ENCODE measurements at regions not wholly inside any gene's neighbourhood (a gene's known extent, or its start where the extent isn't known, plus 50 kb on each side); places are given as distances from the start of the nearest gene placed in this dataset.
"Not testable (repeated sequence)": the region's sequence is repeated elsewhere in the genome, so short reads cannot be mapped to it uniquely, and the experiment has no call there.

DNA sequence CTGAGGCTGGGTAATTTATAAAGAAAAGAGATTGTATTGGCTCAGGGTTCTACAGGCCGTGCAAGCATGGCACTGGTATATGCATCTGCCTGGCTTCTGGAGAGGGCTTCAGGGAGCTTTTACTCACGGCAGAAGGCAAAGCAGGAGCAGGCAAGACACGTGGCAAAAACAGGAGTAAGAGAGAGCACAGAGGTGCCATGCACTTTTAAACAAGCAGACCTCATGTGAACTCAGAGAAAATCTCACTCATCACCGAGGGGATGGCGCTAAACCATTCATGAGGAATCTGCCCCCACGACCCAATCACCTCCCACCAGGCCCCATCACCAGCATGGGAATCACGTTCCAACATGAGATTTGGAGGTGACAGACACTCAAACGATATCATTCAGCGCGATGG is 400.7 kb upstream of the RUNX1 start:
- DNase-seq: no peak

DNA sequence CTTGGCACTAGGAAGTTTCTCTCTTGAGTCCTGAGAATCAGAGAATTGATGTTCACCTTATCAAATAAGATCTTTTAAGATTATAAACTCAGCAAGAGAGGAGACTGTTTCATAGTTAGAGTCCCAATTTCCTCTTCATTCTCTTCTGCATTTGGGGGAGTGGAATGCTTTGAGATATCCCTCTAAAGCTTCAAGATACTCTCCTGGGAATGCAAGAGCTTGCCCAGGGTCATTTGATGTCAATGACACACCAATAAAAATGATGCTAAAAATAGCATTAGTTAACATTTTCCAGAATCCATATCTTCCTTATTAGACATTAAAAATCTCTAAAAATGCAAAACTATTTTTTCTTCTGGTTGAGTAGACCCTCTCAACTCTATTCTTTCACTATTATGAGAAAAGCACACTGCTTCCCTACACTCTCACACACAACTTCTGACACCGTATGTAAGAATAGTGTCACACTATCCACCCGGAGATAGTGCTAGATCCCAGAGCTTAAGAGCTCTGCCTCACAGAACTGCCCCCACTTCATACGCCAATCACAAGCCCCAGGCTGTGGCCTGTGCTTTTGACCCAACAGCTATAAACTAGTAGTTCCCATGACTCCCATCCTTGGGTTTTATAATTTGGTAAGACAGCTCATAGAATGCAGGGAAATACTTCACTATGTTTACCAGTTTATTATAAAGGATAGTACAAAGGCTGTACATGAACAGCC is 399.9 kb upstream of the RUNX1 start:
- DNase-seq: no peak

DNA sequence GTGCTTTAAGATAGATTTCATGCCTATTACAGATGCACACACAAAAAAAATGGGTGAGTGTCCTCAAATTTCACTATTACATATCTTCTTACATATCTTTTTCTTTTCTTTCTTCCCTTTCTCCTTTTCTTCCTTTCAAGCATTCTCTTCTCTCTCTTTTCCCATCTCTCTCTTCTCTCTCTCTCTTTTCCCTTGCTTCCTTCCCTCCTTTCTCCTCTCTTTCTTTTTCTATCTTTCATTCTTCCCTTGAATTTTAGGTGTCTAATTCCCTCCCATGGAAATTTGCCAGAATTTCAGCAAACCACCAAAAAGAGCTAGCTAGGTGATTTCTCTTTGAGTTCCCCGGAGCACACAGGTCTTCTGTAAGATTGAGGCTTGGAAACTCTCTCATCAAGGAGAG is 395.3 kb upstream of the RUNX1 start:
- no peak for DNase-seq

DNA sequence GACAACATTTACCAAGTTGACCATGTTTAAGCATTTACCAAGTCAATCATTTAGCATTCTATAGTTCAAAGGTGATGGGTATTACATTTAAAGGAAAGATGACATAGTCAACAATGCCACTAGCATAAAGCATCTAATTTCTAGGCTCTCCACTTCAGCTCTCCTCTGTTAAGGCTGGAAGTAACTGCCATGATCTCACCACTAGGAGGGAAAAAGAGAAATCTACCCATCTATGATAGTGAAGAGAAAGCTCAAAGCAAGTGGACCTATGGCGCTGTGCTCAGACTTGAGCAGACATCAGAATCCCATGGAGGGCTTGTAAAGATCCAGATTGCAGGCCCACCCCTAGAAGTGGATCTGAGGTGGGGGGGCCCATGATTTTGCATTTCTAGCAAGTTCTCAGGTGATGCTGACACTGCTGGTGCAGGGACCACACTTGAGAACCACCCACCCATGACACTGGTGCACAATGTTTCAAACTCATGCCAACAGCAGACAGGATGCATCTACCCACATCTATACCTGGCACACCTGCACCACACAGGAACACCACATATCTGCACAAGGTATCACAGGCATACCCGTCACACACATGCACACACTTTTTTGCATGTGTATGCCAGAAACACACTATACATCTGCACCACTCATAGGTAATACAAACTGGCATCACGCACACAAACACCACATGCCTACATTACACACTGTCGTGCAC is 392.9 kb upstream of the RUNX1 start:
- no peak for DNase-seq

DNA sequence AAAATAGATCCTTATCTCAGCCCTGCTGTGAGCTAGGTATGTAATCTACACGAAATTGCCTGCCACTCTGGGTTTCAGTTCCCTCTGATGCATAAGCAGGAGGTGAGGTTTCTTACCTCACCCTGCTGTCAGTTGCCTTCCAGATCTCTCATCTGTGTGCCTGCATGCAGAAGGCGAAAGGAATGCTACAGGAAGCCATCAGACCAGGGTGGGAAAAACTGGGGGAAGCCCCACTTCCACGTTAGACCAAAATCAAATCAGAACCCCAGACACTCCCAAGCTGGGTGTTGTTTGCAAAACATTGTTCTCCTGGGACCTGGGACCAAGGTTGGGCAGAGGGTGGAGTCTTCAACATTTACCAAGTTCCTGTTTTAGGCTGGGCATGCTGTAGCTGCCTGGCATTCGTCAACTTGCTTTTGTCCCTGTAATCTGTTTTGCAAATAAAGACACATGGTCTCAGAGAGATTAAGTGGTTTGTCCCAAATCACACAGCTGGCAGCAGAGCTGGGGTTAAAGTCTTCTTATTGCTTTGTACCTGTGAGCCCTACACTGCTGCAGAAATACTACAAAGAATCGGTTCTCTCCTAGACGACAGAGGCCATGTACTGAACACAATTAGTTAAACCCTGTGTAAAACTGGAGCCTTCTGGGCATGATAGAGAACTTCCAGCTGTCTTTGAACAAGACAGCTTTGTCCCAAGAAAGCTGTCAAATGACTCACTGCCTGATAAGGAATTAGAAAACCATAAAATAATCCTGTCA is 389.7 kb upstream of the RUNX1 start:
- no peak for DNase-seq

DNA sequence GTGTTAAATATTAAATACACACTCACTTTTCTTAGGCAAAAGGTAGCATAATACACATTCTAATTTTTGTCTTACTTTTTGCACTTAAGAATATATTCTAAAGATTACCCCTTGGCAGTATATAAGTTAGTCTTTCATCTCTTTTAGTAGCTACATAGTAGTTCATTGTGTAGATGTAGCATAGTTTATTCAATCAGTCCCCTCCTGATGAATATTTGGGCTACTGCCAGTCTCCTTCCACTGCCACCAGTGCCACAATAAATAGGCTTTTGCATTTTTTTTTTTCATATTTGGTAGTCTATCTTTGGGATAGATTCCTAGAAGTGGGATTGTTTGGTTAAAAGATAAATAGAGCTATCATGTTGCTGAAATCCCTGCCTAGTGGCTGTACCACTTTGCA is 388.8 kb upstream of the RUNX1 start:
- DNase-seq: no peak

DNA sequence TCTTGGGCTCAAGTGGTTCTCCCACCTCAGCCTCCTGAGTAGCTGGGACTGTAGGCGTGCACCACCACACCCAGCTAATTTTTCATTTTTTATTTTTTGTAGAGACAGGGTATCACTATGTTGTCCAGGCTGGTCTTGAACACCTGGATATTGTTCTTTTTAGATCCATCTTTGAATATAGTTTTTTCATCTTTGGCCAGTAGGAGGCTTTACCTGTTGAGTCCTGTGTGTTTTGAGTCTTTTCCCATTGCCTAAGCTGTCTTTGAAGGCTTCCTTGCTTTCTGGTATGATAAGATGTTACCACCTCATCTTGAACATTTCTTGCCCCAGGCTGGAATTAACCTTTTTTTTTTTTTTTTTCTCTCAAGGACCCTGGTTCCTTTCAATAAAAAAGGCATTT is 387.8 kb upstream of the RUNX1 start:
- DNase-seq: no peak

DNA sequence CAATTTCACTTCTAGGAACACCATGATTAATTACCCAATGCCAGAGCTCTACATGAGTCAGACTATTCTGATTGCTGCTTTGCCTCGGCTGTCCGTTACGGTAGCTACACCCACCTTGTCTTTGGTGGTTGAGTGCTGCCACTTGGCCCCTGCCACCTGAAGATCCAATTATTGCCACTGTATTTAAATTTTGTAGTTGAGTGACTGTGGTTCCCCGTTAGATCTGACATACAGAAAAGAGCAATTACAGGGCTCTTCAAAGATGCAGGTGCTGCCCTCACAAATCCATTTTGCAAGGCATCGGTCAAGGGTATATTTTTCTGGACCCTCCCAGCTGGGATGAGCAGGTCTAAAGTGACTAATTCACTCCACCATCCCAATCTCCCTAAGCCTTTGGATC is 383.5 kb upstream of the RUNX1 start:
- not testable (repeated sequence) for DNase-seq

DNA sequence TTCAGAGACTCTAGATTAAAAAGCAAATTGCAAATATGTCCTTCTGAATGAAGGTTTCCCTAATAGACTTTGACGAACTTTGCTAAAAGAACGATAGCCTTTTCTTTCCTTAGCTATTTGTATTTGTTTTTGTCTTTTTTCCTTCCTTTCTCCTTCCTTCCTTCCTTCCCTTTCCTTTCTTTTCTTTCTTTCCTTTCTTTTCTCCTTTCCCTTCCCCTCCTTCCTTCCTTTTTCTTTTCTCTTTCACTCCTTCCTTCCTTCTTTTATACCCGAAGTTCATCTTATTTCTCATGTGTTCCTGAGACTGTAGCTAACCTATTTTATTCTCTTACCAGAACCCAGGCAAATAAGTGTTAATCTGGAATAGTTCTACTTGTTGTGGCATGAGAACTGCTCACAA is 381.2 kb upstream of the RUNX1 start:
- DNase-seq: no peak

DNA sequence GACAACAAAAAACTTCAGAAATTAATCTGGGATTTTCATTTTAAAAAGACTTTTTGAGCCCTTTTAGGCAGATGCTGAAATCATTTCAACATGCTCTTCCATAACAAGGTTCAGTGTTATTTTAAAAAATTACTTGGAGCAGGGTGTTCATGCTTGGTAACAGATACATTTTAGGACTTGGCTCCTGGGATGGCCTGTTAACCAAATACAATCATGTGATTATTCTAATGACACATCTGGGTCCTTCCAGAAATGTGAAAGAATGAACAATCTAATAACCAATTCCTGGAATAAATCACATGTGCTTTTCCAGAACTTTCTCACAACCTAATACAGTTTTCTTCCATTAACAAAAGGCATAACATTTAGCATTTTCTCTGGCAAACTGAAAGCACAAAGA is 379.8 kb upstream of the RUNX1 start:
- no peak for DNase-seq

DNA sequence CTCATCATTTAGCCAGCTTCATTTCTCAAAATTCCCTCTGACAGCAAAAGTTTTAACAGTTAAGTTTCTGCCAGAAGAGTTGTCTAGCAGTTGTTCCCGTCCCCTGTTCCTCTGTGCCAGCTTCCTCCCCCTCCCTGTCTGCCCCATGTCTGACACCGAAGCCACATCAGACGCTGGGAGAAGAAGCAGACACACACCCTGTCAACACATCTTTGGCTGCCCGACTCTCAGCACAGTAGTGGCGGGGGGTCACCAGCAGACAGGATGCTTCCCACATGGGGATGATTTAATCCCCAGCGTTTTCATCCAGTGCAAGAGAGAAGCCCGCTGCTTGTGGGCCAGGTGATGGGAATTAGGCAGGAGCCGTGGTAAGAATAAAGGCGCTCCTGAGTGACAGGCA is 379.4 kb upstream of the RUNX1 start:
- DNase-seq: peak; percentile 12

DNA sequence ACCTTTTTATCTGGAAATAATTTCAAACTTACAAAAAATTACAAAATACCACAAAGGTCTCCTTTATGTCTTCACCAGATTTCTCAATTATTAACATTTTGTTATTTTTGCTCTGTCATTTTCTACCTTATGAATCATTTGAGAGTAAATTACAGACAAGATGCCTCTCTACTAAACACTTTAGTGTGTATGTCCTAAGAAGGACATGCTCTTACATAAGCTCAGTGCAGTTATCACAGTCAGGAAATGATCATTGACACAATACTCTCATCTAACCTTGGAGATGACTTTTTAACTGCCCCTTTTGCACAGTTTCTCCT is 378.9 kb upstream of the RUNX1 start:
- DNase-seq: no peak

DNA sequence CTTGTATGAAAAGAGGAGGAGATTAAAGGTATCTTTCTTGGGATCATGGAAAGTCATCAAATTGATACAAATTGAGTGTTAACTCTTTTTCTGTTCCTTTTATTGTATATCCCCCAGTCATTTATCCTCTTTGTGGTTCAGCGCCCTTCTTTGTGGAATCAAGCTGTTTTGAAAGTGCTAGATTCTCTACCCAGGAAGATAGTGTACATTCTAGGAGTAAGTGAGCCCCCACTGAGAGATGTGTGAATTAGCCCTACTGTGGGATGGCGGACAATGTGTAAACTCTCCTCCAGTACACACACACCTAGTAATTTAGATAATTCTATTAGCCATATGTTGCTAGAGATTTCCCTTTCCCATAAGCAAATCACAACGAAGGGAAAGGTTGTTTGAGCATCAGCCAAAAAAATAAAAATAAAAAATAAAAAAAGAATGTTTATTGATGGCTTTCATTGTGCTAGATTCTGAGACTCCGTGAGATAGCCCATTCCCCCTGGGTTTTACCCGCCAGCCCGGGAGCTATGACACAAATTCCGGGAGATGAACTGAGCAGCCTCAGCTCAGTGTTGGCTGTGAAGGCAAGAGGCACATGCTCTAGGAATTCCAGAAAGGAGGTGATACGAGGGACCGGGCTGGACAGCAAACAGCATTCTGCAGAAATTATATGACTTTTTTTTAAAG is 378.4 kb upstream of the RUNX1 start:
- no peak for DNase-seq

DNA sequence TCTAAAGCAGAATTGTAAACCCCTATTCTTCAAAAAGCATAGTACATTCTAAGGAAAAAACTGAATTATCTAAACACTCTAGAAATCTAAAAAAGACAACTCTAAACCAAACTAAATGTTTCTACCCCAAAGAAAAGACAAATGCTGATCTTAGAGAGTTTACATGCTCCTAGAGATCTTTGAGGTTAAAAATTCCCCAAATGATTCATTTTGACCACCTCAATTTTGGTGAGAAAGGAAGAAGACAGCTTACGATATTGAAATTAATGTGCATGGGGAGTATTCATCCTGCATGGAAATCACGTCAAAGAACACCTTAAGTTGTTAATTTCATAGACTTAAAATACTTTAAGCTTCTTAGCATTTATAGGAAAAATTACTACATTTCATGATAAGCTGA is 377.8 kb upstream of the RUNX1 start:
- DNase-seq: no peak

DNA sequence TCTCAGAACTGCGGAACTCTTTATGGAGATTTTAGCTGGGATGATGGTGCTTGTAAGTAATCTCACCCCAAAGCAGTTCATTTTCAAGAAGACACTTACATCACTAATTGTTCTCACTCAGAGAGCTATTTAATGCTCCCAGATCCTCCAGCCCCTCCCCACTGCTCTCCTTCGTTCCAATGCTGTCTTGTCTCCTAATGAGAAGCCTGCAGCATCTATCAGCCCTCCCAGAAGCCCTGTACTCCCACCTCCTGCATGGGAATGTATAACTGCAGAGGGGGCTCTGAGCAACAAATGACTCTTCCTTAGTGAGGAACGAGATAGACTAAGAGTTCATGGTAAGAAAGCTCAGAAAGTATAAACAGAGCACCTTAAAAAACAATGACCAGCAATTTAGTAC is 377.4 kb upstream of the RUNX1 start:
- no peak for DNase-seq

DNA sequence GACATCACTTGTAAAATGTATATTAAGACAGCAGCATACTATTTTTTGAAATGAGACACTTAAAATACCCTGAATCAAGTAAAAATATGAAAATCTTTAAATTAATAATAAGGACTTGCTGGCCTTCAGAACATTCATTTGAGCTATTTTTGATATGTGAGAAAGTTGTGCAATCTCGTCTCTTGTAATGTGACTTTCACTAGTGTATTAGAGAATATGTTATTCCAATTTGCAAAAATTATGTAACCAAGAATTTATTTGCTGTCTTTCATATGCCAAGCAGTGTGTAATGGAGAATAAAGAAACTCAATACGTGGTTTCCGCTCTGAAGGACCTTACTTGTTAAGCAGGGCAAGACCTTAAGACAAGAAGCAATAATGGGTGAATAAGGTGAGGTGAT is 375.0 kb upstream of the RUNX1 start:
- no peak for DNase-seq

DNA sequence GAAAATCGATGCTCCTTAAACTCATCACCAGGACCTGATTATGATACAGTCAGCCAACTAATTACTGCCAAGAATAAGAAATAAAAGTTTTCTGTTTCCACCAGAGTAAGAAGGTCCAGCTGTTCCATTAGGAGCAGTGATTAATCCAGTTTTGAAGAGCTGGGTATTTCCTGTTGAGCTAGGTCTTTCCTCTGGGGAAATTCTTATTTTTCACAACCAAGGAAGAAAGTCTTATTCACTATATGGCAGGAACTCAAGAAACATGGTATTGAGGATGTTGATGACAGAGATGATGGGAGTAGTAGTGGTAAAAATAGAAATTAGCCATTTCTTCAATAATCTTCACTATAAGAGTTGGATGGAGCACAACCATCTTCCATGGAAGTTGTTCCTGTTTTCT is 374.6 kb upstream of the RUNX1 start:
- no peak for DNase-seq

DNA sequence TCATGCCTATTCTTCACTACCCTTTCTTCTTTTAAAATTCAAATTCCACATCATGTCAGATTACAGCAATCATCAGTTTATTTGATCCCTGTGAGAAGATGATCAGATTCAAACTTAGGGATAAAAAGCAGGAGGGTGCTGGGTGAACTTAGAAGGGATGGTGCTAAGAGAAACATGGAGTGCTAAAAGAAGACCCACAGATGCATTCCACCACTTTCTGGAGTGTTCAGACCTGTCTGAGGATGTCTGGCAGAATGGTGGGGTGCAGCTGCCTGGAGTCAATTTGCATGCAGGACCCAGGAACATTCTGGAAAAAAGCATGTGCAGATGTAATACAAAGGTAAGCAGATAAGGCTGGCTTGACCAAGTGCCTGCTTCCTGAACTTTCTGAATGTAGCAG is 372.9 kb upstream of the RUNX1 start:
- DNase-seq: no peak

DNA sequence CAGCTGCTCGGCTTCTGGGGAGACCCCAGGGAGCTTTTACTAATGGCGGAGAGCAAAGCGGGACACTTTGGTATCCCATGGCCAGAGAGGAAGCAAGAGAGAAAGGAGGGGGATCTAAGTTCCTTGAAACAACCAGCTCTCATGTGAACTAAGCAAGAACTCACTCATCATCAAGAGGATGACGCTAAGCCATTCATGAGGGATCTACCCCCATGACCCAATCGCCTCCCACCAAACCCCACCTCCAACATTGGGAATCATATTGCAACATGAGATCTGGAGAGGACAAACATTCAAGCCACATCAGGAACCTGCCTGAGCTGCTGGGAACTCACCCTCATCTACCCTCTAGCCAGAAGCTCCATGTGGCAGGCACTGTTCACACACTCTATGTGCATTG is 372.1 kb upstream of the RUNX1 start:
- no peak for DNase-seq

DNA sequence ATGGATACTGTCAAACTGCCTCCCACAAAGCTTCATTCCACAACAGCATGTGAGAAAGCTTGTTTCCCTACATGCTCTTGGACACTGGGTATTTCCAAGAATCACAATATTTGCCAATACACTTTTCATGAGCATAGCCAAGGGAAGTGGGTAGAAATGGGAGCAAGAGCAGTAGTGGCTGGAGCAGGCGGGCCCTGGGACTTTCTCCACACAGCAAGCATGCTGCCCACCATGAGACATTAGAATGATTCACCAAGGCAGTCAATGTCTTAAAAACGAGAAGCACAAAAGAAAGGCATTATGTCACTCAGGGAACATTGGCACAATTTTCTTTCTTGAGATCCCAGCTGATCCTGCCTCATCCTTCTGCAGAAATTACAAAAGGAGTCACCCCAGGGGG is 371.6 kb upstream of the RUNX1 start:
- no peak for DNase-seq

DNA sequence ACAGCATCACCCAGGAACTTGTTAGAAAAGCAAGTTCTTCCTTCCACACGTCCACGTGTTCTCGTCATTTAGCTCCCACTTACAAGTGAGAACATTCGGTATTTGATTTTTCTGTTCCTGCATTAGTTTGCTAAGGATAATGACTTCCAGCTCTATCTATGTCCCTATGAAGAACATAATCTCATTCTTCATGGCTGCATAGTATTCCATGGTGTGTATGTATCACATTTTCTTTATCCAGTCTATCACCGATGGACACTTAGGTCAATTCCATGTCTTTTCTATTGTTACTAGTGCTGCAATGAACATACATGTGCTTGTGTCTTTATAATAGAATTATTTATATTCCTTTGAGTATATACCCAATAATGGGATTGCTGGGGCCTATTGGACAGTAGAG is 368.7 kb upstream of the RUNX1 start:
- no peak for DNase-seq

DNA sequence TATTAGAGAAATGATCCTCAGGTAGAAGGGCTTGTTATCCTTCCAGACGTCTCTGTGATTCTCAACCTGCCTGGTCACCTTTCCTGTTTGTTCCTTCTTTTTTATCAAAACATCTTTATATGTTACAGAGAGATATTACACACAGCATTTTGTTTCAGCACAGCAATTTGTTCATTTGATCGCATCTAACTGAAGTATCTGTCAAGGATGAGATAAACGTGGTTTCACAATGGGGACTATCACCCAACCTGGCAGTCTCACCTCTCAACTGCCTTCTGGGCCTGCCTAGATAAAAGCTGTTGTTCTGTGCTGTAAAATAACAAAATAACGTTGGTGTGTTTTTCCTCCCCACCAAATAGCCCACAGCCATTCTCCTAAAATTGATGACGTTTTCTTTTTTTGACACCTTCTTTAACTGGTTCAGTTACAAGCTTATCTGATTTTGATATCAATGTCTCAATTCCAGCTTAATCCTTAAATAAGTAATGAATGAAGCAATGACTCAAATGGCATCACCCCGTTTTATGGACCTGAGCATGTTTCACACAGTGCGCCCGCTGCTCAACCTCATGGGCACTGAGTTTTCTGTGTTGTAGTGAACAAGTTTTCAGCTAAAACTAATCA is 367.9 kb upstream of the RUNX1 start:
- no peak for DNase-seq

DNA sequence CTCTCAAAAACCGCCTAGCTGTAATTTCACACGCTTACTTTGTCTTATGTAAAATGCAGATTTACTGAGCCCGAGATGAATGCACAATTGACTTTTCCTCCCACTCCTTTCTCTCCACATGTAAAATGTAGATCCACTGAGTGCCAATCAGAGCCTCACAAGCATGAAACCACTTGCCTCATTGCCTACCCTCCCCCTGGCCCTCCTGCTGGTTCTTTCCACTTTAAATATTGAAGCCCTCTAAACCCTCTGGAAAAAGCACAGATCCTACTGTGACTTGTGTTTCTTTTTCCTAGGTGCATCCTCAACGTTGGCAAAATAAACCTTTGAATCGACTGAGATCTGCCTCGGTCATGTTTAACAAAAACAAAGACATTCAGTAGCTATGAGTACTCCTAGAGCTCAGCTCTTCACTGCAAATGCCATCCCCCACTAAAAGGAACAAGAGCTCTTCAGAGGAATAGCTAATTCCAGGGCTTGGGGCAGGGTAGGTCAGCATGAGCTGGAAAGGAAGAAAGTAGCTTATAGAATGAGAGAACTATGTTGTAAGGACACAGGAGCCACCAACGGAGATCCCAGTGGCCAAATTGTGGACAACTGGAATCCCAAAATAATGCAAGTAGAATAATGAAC is 365.5 kb upstream of the RUNX1 start:
- DNase-seq: no peak

All from activated naive CD4-positive, alpha-beta T cell treated with Interleukin-2 at 50 U/mL for 16 hours (primary cell).